Activated CD4-positive, alpha-beta T cell treated with anti-CD3 and anti-CD28 coated beads, Interleukin-2, amount 10 ng/mL, durations not matched to agents 7 days and 5 days (primary cell): ENCODE measurements at regions not wholly inside any gene's neighbourhood (a gene's known extent, or its start where the extent isn't known, plus 50 kb on each side); places are given as distances from the start of the nearest gene placed in this dataset.
"Not testable (repeated sequence)": the region's sequence is repeated elsewhere in the genome, so short reads cannot be mapped to it uniquely, and the experiment has no call there.

Source experiments
- CTCF ChIA-PET: fragments of 350-600 bp; sonication (Branson Sonifier 250); formaldehyde crosslinking; loops from one replicate; lab custom pipeline; 2021; ENCODE audit warnings: antibody characterized with exemption; lab: Charles Lee
- POLR2A ChIA-PET: fragments of 350-600 bp; sonication (Branson Sonifier 250); formaldehyde crosslinking; loops from one replicate; lab custom pipeline; 2021; ENCODE audit warnings: antibody characterized with exemption; lab: Charles Lee
- DNase-seq: peaks from one replicate; pipeline ENCODE4 v3.0.0-alpha.2; 2020
- H3K27ac Mint-ChIP-seq: one replicate; pipeline ENCODE4 v1.8.0; 2021; ENCODE audit warnings: mild to moderate bottlenecking, moderate library complexity, mixed read lengths
- H3K27me3 Mint-ChIP-seq: one replicate; pipeline ENCODE4 v1.8.0; 2021; ENCODE audit warnings: mixed read lengths
- H3K36me3 Mint-ChIP-seq: one replicate; pipeline ENCODE4 v1.8.0; 2021; ENCODE audit warnings: low read depth, mixed read lengths
- H3K4me1 Mint-ChIP-seq: one replicate; pipeline ENCODE4 v1.8.0; 2021; ENCODE audit warnings: mixed read lengths
- H3K4me3 Mint-ChIP-seq: one replicate; pipeline ENCODE4 v1.8.0; 2021; ENCODE audit warnings: mild to moderate bottlenecking, moderate library complexity, mixed read lengths
- H3K9me3 Mint-ChIP-seq: one replicate; pipeline ENCODE4 v1.8.0; 2021; ENCODE audit warnings: mixed read lengths

DNA sequence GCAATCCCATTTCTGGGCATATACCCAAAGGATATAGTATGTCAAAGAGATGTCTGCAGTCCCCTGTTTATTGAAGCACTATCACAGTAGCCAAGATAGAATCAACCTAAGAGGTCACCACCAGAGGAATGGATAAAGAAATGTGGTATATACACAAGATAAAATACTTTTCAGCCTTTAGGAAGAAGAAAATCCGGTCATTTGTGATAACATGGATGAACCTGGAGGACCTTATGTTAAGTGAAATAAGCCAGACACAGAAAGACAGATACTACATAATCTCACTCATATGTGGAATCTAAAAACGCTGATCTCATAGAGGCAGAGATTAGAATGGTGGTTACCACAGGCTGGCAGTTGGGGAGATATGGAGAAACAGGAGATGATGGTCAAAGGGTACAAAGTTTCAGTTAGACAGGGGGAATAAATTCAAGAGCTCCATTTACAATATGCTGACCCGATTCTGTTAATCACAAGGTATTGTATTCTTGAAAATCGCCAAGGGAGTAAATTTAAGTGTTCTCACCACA is 195.8 kb downstream of the MTHFS start:
- Mint-ChIP-seq H3K27ac (no peak overlapping the region), H3K9me3 (no peaks in the 10 kb centered on the region), H3K36me3 (no peaks in the 10 kb centered on the region), H3K27me3 (peaks cover 12% of the 10 kb centered on the region), H3K4me1 (no peaks in the 10 kb centered on the region), H3K4me3 (no peak overlapping the region)
- ChIA-PET POLR2A (no interaction called here), CTCF (no interaction called here)
- DNase-seq, result no peak

DNA sequence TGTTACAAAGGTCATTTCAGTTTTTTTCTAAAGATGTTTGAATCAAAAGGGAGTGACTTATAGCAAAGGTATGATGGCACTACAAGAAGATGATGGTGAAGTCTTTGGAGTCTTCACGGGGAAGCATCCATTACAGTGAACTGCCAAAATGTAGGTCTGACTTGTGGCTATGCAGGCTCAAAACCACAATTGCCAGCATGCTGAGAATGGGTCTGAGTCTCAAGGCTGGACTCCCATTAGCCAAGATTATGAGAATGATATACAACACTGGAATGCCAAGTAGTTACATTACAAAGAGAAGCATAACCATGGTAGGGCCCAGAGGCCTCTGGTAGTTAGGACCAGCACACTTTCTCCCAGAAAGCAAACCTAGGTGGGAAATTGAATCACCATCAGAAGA is 194.2 kb downstream of the MTHFS start:
- no peak overlapping the region for H3K4me3 Mint-ChIP-seq
- no peak overlapping the region for H3K27ac Mint-ChIP-seq
- no peaks in the 10 kb centered on the region for H3K36me3 Mint-ChIP-seq
- peaks cover 25% of the 10 kb centered on the region for H3K27me3 Mint-ChIP-seq
- no peaks in the 10 kb centered on the region for H3K9me3 Mint-ChIP-seq
- DNase-seq, result no peak
- ChIA-PET POLR2A (no interaction called here), CTCF (no interaction called here)
- no peaks in the 10 kb centered on the region for H3K4me1 Mint-ChIP-seq

DNA sequence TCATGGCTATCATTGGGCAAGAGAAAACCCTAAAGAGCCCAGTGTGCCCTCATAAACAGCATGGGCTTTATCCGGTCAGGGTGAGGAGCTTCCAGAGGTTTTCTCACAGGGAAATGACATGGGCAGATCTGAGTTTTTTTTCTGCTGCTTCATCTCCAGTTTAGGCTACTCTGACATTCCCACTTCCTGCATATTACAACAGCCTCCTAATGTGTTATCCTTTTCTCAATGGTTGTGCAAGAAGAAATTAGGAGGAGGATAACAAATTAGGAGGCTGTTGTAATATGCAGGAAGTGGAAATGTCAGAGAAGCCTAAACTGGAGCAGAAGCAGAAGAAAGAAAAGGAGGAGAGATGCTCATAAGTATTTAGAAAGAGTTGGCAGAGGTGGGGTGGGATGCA is 175.6 kb downstream of the MTHFS start:
- H3K27me3 Mint-ChIP-seq, result peaks cover 11% of the 10 kb centered on the region
- CTCF ChIA-PET, result no interaction called here

DNA sequence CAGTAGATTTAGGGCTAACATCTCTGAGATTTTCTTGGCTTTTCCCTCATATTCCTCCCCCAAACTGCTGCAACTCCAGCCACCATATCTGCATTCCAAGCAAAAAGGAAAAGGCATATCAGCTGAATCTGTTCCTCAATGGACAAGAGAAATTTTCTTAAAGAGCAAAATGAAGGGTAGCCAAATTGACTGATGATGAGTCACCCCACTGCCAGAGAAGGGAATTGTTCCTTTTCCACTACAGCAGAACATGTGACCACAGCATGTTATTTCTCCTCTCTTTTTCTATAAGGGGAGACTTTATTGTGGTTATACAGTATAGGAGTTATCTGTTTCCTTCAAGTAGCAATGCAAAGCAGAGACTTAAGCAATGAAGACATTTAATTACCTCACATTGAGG is 172.5 kb downstream of the MTHFS start:
- H3K9me3 Mint-ChIP-seq, result no peaks in the 10 kb centered on the region
- ChIA-PET CTCF (no interaction called here), POLR2A (no interaction called here)
- no peak overlapping the region for H3K27ac Mint-ChIP-seq
- H3K36me3 Mint-ChIP-seq, result no peaks in the 10 kb centered on the region
- DNase-seq, result no peak
- no peaks in the 10 kb centered on the region for H3K4me1 Mint-ChIP-seq
- H3K4me3 Mint-ChIP-seq, result no peak overlapping the region
- H3K27me3 Mint-ChIP-seq, result peaks cover 14% of the 10 kb centered on the region

More for the DNA sequence above, 175.6 kb downstream of the MTHFS start:
- DNase-seq, result no peak
- H3K4me1 Mint-ChIP-seq, result no peaks in the 10 kb centered on the region
- H3K27ac Mint-ChIP-seq, result no peak overlapping the region
- no peaks in the 10 kb centered on the region for H3K36me3 Mint-ChIP-seq
- POLR2A ChIA-PET, result no interaction called here
- H3K4me3 Mint-ChIP-seq, result no peak overlapping the region
- H3K9me3 Mint-ChIP-seq, result no peaks in the 10 kb centered on the region

DNA sequence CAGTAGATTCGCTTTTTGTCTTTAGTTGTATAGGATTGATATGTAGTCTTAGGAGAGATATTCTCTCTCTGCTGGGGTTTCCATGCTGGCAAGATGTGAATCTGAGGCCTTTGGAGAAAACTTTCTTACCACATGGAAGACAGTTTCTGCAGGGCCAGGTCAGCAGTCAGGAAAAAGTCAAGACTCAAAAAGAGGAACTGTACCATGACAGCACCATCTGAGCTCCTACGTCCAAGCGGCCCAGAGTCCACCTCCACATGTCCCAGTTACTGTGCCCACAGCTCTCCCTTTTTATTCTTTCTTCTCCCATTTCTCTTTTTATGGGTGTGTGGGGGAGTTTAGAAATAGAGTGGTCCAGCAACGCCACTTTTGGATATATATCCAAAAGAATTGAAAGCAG is 172.0 kb downstream of the MTHFS start:
- DNase-seq, result no peak
- Mint-ChIP-seq H3K4me3 (no peak overlapping the region), H3K27me3 (peaks cover 14% of the 10 kb centered on the region), H3K36me3 (no peaks in the 10 kb centered on the region), H3K27ac (no peak overlapping the region), H3K4me1 (no peaks in the 10 kb centered on the region), H3K9me3 (no peaks in the 10 kb centered on the region)
- ChIA-PET CTCF (no interaction called here), POLR2A (no interaction called here)

DNA sequence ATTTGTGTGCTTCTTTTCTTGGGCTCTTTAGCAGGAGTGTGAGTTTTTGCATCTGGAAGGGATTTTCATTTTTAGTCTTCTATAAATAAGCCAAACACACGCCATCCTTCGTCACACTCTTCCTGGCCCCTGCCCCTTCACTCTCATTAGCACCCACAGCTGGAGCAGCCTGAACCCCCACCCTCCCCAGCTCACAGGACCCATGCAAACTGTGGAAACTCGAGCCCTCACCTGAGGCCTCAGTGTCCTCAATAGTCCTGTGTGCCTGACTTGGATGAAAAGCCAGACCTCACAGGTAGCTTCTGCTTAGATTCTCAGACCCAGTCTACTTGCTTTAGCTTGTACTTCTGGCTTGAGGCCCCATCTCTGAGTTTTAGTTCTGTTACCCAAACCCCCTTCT is 167.9 kb downstream of the MTHFS start:
- H3K4me3 Mint-ChIP-seq, result no peak overlapping the region
- no peaks in the 10 kb centered on the region for H3K9me3 Mint-ChIP-seq
- H3K36me3 Mint-ChIP-seq, result no peaks in the 10 kb centered on the region
- no peaks in the 10 kb centered on the region for H3K4me1 Mint-ChIP-seq
- no peak overlapping the region for H3K27ac Mint-ChIP-seq
- peaks cover 12% of the 10 kb centered on the region for H3K27me3 Mint-ChIP-seq
- no peak for DNase-seq
- ChIA-PET CTCF (no interaction called here), POLR2A (no interaction called here)

DNA sequence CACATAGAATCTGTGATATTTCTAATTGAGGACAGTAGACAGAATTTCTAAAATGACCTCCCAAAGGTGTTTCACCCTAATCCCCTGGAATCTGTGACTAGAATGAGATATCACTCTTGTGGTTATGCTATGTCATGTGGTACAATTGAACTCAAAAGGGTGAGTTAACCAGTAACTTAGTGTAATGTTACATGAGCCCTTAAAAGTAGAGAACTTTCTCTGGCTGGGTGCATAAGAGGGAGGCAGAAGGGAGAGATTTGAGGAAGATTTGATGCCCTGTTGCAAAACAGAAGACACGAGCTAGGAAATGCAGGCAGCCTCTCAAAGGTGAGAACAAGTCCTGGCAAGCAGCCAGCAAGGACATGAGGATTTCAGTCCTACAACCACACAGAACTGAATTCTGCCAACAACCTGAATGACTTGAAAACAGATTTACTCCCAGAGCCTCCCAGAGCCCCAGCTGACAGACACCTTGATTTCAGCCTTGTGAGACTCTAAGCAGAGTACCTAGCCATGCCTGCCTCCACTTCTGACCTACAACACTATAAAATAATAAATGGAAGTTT is 160.3 kb downstream of the MTHFS start:
- DNase-seq, result no peak
- Mint-ChIP-seq H3K4me1 (no peaks in the 10 kb centered on the region), H3K9me3 (no peaks in the 10 kb centered on the region), H3K4me3 (no peak overlapping the region), H3K36me3 (no peaks in the 10 kb centered on the region), H3K27me3 (peaks cover 4% of the 10 kb centered on the region), H3K27ac (no peak overlapping the region)
- CTCF ChIA-PET, result interaction anchor here (1.0 kb wide), 1 partner anchor 16 kb away, joined by 3 read pairs; no protein-coding TSS in a partner anchor
- POLR2A ChIA-PET, result no interaction called here

DNA sequence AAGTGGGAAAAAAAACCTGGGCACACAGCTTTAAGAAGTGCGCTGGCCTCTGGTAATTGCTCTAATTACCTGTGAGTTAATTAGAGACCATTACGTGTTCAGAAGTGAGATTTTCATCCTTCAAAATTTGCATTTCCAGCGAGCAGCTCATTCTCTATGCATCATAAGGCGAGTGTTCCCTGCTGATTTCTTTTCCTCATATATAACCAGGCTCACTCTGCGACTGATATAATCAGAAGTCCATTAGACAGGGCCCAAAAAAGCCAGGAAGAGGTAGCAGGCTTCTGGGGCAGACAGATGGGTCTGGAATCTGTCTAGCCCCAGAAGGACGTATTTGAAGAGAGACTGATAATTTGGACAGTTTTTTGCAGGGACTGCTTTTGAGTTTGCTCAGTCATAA is 158.7 kb downstream of the MTHFS start:
- Mint-ChIP-seq H3K27me3 (peaks cover 6% of the 10 kb centered on the region), H3K27ac (no peak overlapping the region), H3K4me3 (no peak overlapping the region), H3K4me1 (no peaks in the 10 kb centered on the region), H3K9me3 (no peaks in the 10 kb centered on the region), H3K36me3 (no peaks in the 10 kb centered on the region)
- ChIA-PET POLR2A (no interaction called here), CTCF (no interaction called here)
- DNase-seq, result no peak

DNA sequence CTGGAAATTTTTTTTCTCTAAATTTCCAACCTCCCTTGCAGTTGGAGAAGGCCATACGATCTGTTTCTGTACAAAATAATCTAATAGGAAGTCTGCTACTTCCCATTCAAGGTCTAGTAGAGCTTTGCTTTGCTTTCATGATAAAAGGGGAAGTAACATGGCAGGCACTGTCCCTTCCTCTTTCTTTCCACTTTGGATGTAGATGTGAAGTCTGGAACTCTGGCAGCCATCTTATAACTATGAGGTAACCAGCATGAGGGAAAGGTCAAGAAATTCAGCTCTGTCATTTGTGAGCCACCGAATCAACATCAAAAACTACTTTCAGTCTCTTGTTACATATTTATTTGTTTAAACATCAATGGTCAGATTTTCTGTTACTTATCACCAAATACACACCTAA is 156.3 kb downstream of the MTHFS start:
- Mint-ChIP-seq H3K36me3 (no peaks in the 10 kb centered on the region), H3K4me3 (no peak overlapping the region), H3K27me3 (peaks cover 6% of the 10 kb centered on the region), H3K9me3 (no peaks in the 10 kb centered on the region), H3K4me1 (no peaks in the 10 kb centered on the region), H3K27ac (no peak overlapping the region)
- CTCF ChIA-PET, result no interaction called here
- POLR2A ChIA-PET, result no interaction called here
- DNase-seq, result no peak

DNA sequence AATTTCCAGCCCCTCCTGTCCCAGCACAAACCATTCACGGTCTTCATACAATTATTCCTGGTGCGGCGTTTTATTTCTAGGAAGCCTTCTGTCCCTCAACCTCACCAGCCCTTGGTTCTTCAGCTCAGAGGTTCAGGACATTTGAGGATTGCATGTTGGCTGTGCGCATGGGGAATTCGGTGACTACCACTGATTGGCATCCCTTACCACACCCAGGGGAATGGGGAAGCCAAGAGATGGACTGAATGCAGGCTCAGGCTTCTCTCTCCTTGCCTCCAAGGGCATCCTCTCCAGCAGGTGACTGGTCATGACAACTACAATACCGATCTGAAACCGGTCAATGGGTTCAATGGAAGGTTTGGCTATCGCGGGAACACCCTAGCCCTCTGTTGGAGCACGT is 153.8 kb downstream of the MTHFS start:
- Mint-ChIP-seq H3K36me3 (no peaks in the 10 kb centered on the region), H3K27ac (no peak overlapping the region), H3K4me1 (no peaks in the 10 kb centered on the region), H3K4me3 (no peak overlapping the region), H3K27me3 (peaks cover 7% of the 10 kb centered on the region), H3K9me3 (no peaks in the 10 kb centered on the region)
- POLR2A ChIA-PET, result no interaction called here
- CTCF ChIA-PET, result no interaction called here
- no peak for DNase-seq

DNA sequence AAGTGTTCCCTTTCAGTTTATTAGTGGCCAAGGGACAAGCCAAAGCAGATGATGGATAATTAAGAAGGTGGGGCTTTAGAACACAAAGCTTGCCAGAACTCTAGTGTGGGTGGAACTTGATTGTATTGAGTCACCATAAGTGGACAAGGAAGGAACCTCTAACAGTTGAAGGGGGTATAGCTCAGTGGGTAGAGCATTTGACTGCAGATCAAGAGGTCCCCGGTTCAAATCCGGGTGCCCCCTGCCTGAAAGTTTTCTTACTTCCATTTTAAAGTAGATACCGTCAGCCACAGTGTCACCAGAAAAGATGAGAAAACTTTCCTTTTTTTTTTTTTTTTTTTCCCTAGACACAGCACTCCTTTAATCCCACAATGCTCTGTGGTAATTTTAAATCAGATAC is 152.3 kb downstream of the MTHFS start:
- DNase-seq, H3K4me1 Mint-ChIP-seq, H3K27me3 Mint-ChIP-seq, H3K4me3 Mint-ChIP-seq, H3K9me3 Mint-ChIP-seq, H3K36me3 Mint-ChIP-seq, POLR2A ChIA-PET, H3K27ac Mint-ChIP-seq: not testable (repeated sequence)
- CTCF ChIA-PET, result interaction anchor here (0.6 kb wide), 1 partner anchor 220 kb away, joined by 4 read pairs; no protein-coding TSS in a partner anchor

DNA sequence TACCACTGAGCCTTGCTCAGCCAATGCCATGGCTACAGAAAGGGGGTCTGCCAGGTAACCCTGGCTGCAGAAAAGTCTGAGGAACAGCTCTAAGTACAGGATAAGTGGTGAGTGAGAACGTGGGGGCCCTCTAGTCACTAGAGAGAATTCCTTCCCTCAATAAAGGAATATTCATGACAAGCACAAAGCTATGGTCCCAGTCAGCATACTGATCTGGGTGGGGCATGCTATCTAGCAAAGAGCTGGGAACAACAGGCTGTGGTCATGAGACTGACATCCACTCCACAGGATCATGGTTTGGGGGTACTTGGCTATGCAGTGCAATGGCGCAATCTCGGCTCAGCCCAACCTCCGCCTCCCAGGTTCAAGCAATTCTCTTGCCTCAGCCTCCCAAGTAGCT is 140.4 kb downstream of the MTHFS start:
- H3K9me3 Mint-ChIP-seq, result peaks cover 2% of the 10 kb centered on the region
- no peaks in the 10 kb centered on the region for H3K27me3 Mint-ChIP-seq
- no peaks in the 10 kb centered on the region for H3K4me1 Mint-ChIP-seq
- ChIA-PET CTCF (no interaction called here), POLR2A (no interaction called here)
- DNase-seq, result no peak
- no peaks in the 10 kb centered on the region for H3K36me3 Mint-ChIP-seq
- H3K27ac Mint-ChIP-seq, result no peak overlapping the region
- H3K4me3 Mint-ChIP-seq, result no peak overlapping the region

DNA sequence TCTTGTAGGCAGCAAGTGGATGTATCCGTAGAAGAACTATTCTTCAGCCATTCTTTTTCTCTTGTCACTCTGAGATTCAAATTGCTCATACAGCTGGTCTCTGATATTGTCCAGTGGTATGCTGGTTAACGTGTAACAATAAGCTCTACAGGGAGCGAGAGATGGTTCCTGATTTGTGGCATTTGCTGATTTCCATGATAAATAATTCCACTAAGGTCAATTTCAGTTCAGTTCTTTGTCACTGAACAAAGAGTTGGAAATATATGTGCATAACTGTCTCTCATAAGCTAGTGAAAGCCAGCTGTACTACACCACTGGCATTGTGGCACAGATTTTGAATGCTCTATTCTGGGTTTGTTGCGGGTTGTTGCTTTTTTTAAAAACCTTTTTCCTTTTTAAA is 131.7 kb downstream of the MTHFS start:
- H3K27me3 Mint-ChIP-seq, result peaks cover 9% of the 10 kb centered on the region
- H3K4me1 Mint-ChIP-seq, result no peaks in the 10 kb centered on the region
- POLR2A ChIA-PET, result no interaction called here
- no peaks in the 10 kb centered on the region for H3K36me3 Mint-ChIP-seq
- CTCF ChIA-PET, result no interaction called here
- DNase-seq, result no peak
- peaks cover 6% of the 10 kb centered on the region for H3K9me3 Mint-ChIP-seq
- no peak overlapping the region for H3K4me3 Mint-ChIP-seq
- H3K27ac Mint-ChIP-seq, result no peak overlapping the region

DNA sequence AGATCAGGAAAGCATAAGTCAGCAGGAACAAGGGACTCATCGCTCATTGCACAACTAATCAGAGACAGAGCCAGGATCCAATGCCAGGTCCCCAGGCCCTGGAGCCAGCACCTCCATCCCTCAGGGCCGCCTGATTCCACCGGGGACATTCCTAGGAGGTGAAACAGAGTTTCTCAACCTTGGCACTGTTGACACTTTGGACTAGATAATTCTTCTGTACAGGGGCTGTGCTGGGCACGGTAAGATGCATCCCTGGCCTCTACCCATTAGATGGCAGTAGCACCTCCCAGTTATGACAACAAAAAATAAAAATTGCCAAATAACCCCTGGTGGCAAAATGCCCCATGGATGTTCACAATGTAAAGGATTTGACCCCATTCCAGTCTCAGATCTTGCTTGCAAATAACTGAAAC is 127.7 kb downstream of the MTHFS start:
- CTCF ChIA-PET, result no interaction called here
- no peak for DNase-seq
- peaks cover 6% of the 10 kb centered on the region for H3K27me3 Mint-ChIP-seq
- H3K4me1 Mint-ChIP-seq, result no peaks in the 10 kb centered on the region
- POLR2A ChIA-PET, result no interaction called here
- H3K9me3 Mint-ChIP-seq, result no peaks in the 10 kb centered on the region
- no peak overlapping the region for H3K27ac Mint-ChIP-seq
- no peaks in the 10 kb centered on the region for H3K36me3 Mint-ChIP-seq
- H3K4me3 Mint-ChIP-seq, result no peak overlapping the region
